Fibroblast of villous mesenchyme (primary cell): ENCODE measurements at regions not wholly inside any gene's neighbourhood (a gene's known extent, or its start where the extent isn't known, plus 50 kb on each side); places are given as distances from the start of the nearest gene placed in this dataset.

ENCODE experiments used
- DNase-seq: peaks from one replicate; pipeline ENCODE4 v3.0.0-alpha.2; 2010; ENCODE audit warnings: low read depth
- H3K4me3 ChIP-seq: 2 replicates; pipeline ENCODE4 v1.5.1; 2011; ENCODE audit warnings: low read depth, mild to moderate bottlenecking, low read length
- CTCF ChIP-seq: IDR thresholded peaks from 2 replicates; pipeline ENCODE4 v1.5.1; 2012; ENCODE audit warnings: low read depth, mild to moderate bottlenecking, low read length; ENCODE audit not compliant: insufficient read depth

- H3K4me3 ChIP-seq, result no peak overlapping the region
- TF ChIP-seq CTCF, result no peak
- no peak for DNase-seq
Measured at GRCh38 chr14:84152452-84152851, 1377.5 kb upstream of the FLRT2 start.

GRCh38 chr14:84162633-84163032, 1367.3 kb upstream of the FLRT2 start:
- no peak overlapping the region for H3K4me3 ChIP-seq
- TF ChIP-seq CTCF, result no peak
- no peak for DNase-seq

GRCh38 chr14:84167026-84167425, 1362.9 kb upstream of the FLRT2 start:
- TF ChIP-seq CTCF, result no peak
- H3K4me3 ChIP-seq, result no peak overlapping the region
- no peak for DNase-seq

GRCh38 chr14:84180336-84180735, 1349.6 kb upstream of the FLRT2 start:
- TF ChIP-seq CTCF, result no peak
- H3K4me3 ChIP-seq, result no peak overlapping the region
- DNase-seq, result no peak

- H3K4me3 ChIP-seq, result no peak overlapping the region
- no peak for DNase-seq
- no peak for TF ChIP-seq CTCF
Measured at GRCh38 chr14:84181072-84181471, 1348.9 kb upstream of the FLRT2 start.

GRCh38 chr14:84195514-84195913, 1334.4 kb upstream of the FLRT2 start:
- TF ChIP-seq CTCF, result no peak
- no peak overlapping the region for H3K4me3 ChIP-seq
- no peak for DNase-seq

- no peak for DNase-seq
- TF ChIP-seq CTCF, result no peak
- no peak overlapping the region for H3K4me3 ChIP-seq
Measured at GRCh38 chr14:84197704-84198103, 1332.2 kb upstream of the FLRT2 start.
